ENCODE measurements at regions not wholly inside any gene's neighbourhood (a gene's known extent, or its start where the extent isn't known, plus 50 kb on each side); places are given as distances from the start of the nearest gene placed in this dataset.

DNA sequence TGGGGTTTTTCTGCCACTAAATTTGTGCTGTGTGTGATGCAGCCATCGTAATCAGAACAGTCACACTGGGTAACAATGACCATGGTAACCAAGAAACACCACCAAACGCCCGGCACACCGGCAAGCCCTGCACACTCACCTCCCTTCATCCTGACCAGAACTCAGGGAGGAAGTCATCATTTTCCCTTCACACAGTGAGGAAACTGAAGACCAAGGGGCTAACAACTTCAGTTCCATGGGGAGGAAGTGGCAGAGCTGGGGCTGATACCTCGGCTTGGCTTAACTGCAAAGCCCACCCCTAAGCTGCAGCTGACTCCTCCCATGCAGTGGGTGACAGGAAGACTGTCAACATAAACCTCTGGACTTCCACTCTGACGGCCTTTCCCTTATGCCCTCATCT lies 69.3 kb upstream of the BCAR3 start:
- no peak for TF ChIP-seq EZH2phosphoT487 (IDR thresholded peaks at IDR 0.05; ENCODE audit: borderline replicate concordance, low read length)
- TF ChIP-seq, protein P1, sequence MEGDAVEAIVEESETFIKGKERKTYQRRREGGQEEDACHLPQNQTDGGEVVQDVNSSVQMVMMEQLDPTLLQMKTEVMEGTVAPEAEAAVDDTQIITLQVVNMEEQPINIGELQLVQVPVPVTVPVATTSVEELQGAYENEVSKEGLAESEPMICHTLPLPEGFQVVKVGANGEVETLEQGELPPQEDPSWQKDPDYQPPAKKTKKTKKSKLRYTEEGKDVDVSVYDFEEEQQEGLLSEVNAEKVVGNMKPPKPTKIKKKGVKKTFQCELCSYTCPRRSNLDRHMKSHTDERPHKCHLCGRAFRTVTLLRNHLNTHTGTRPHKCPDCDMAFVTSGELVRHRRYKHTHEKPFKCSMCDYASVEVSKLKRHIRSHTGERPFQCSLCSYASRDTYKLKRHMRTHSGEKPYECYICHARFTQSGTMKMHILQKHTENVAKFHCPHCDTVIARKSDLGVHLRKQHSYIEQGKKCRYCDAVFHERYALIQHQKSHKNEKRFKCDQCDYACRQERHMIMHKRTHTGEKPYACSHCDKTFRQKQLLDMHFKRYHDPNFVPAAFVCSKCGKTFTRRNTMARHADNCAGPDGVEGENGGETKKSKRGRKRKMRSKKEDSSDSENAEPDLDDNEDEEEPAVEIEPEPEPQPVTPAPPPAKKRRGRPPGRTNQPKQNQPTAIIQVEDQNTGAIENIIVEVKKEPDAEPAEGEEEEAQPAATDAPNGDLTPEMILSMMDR (IDR thresholded peaks at IDR 0.05; ENCODE audit: low read depth, low read length, poor library complexity, severe bottlenecking) = no peak
